Upper lobe of left lung (tissue), 4 donors: ENCODE measurements at regions not wholly inside any gene's neighbourhood (a gene's known extent, or its start where the extent isn't known, plus 50 kb on each side); places are given as distances from the start of the nearest gene placed in this dataset.

ENCODE experiments used
- POLR2A ChIP-seq, 4 donors: fragments of 450-650 bp; IDR thresholded peaks; one replicate each; pipeline ENCODE4 v1.5.1; 2016 to 2017; ENCODE audit warnings: antibody characterized with exemption in 4 of 4, mild to moderate bottlenecking in 2 of 4
- POLR2AphosphoS5 ChIP-seq, 2 donors: sonication (generic); formaldehyde crosslinking; IDR thresholded peaks; one replicate each; pipeline ENCODE4 v1.5.1; 2017; ENCODE audit warnings: antibody characterized with exemption in 2 of 2
- TF ChIP-seq, protein P1 (sequence below), 6 experiments: fragments of 450-650 bp in 4 of 6; fragments of 200-600 bp in 2 of 6; sonication (generic) in 2 of 6; IDR thresholded peaks; one replicate each; pipeline ENCODE4 v1.5.1; 2016 to 2019; ENCODE audit warnings: antibody characterized with exemption in 6 of 6

DNA sequence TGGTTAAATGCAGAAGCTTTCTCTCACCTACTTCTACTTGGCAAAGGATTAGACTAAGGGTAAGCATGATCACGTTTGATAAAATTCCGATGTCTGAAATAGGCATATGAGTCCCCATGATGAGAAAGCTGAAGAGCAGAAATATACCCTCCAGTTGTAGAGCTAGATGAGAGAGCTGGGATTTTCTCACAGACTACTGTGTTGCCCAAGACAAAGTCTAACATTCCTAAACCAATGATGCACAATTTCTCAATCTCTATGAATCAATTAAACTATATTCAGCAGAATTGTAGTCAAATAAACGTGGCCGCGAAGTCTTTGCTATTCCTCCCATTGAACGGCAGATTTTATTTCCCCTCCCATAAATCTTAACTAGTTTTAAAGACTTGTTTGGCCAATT lies 699.2 kb downstream of the KCNT2 start:
- TF ChIP-seq POLR2A (IDR thresholded peaks at IDR 0.05) = no peak
- TF ChIP-seq, protein P1, sequence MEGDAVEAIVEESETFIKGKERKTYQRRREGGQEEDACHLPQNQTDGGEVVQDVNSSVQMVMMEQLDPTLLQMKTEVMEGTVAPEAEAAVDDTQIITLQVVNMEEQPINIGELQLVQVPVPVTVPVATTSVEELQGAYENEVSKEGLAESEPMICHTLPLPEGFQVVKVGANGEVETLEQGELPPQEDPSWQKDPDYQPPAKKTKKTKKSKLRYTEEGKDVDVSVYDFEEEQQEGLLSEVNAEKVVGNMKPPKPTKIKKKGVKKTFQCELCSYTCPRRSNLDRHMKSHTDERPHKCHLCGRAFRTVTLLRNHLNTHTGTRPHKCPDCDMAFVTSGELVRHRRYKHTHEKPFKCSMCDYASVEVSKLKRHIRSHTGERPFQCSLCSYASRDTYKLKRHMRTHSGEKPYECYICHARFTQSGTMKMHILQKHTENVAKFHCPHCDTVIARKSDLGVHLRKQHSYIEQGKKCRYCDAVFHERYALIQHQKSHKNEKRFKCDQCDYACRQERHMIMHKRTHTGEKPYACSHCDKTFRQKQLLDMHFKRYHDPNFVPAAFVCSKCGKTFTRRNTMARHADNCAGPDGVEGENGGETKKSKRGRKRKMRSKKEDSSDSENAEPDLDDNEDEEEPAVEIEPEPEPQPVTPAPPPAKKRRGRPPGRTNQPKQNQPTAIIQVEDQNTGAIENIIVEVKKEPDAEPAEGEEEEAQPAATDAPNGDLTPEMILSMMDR (IDR thresholded peaks at IDR 0.05) = no peak
- no peak for TF ChIP-seq POLR2AphosphoS5 (IDR thresholded peaks at IDR 0.05)
